Peyer's patch (tissue), 4 donors: ENCODE measurements at regions not wholly inside any gene's neighbourhood (a gene's known extent, or its start where the extent isn't known, plus 50 kb on each side); places are given as distances from the start of the nearest gene placed in this dataset.

Experiments
- POLR2A ChIP-seq, 2 donors: fragments of 450-650 bp; IDR thresholded peaks; one replicate each; pipeline ENCODE4 v1.5.1; 2017; ENCODE audit warnings: antibody characterized with exemption in 2 of 2, mild to moderate bottlenecking in 2 of 2, moderate library complexity in 2 of 2
- TF ChIP-seq, protein P1 (sequence below), 6 experiments: fragments of 450-650 bp in 4 of 6; fragments of 200-600 bp in 2 of 6; sonication (generic) in 1 of 6; IDR thresholded peaks; one replicate each; pipeline ENCODE4 v1.5.1; 2017 to 2019; ENCODE audit warnings: antibody characterized with exemption in 6 of 6, mild to moderate bottlenecking in 3 of 6, moderate library complexity in 1 of 6

DNA sequence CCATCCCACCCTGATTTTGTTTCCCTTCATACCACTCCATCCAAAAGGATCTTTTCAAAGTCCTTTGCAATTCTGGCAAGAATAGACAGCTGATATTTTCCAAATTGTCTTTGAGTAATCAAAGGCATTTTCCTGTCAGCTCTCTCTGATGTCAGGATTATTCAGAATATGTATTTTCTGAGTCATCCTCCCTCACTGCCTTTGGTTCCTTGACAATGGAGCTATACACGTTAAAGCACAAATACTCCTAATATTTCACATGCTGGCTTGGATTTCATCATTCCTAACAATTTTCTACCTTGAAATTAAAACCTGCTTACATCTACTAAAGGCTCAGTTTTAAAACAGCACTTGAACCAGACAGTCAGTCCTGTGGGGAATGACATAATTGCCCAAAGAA, 379.4 kb downstream of the GADD45G start:
- no peak for TF ChIP-seq POLR2A (IDR thresholded peaks at IDR 0.05)
- TF ChIP-seq, protein P1, sequence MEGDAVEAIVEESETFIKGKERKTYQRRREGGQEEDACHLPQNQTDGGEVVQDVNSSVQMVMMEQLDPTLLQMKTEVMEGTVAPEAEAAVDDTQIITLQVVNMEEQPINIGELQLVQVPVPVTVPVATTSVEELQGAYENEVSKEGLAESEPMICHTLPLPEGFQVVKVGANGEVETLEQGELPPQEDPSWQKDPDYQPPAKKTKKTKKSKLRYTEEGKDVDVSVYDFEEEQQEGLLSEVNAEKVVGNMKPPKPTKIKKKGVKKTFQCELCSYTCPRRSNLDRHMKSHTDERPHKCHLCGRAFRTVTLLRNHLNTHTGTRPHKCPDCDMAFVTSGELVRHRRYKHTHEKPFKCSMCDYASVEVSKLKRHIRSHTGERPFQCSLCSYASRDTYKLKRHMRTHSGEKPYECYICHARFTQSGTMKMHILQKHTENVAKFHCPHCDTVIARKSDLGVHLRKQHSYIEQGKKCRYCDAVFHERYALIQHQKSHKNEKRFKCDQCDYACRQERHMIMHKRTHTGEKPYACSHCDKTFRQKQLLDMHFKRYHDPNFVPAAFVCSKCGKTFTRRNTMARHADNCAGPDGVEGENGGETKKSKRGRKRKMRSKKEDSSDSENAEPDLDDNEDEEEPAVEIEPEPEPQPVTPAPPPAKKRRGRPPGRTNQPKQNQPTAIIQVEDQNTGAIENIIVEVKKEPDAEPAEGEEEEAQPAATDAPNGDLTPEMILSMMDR (IDR thresholded peaks at IDR 0.05) = no peak
